ENCODE measurements at regions not wholly inside any gene's neighbourhood (a gene's known extent, or its start where the extent isn't known, plus 50 kb on each side); places are given as distances from the start of the nearest gene placed in this dataset.
A peak's percentile ranks its signal among the peaks of the same experiment; 100 is the strongest.
"Not testable (repeated sequence)": the region's sequence is repeated elsewhere in the genome, so short reads cannot be mapped to it uniquely, and the experiment has no call there.

DNA sequence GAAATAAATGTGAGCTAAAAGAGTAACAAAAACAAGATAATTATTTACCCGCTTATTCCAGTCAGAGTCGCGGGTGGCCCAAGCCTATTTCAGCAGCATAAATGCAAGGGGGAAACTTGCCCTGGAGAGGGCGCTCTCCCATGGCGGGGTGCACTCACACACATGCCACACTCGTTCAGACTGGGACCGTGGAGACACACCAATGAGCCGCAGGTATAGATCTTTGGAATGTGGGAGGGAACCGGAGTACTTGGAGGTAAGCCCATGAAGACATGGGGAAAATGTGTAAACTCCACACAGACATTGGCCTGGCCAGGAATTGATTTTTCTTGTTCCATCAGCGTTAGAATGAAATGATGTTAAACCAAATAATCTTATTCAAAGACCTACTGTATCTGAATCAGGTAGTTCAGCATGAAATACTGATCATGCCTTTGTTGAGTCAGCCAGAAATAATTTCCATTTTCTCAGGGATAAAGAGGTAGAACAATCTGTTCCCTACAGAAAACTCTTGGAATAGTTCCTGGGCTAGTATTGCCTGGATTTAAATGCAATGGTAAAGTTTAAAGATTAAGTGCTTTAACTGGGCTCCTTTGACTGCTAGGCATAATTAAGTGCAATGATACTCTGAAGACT, 191.5 kb downstream of the MCHR2 start:
- no peak for DNase-seq (ENCODE audit: low read depth)

- DNase-seq (ENCODE audit: low read depth) = no peak
Observed at GRCh38 chr6:99808992-99809391, 185.0 kb downstream of the MCHR2 start.

GRCh38 chr6:99810295-99810694, 183.7 kb downstream of the MCHR2 start:
- DNase-seq (ENCODE audit: low read depth) = no peak

GRCh38 chr6:99810942-99811620, 182.9 kb downstream of the MCHR2 start:
- no peak for DNase-seq (ENCODE audit: low read depth)

DNA sequence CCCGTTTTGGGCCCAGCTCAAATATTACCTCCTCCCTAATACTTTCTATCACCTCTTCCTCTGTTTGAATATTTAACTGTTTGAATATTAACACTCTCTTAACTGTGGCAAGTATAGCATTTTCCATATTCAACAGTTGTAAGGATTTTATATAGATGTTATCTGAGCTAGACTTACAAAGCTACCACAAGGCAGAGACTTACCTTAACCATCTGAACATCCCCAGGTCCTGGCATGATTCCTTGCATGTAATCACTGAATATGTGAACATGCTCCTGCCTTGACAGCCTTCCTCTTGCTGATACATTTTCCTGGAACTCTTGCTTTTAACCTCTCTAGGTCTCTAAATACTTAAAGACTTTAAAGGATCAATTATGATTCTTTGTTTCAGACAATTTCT, 182.4 kb downstream of the MCHR2 start:
- no peak for DNase-seq (ENCODE audit: low read depth)

- no peak for DNase-seq (ENCODE audit: low read depth)
Observed at GRCh38 chr6:99813565-99813964, 180.5 kb downstream of the MCHR2 start.

DNA sequence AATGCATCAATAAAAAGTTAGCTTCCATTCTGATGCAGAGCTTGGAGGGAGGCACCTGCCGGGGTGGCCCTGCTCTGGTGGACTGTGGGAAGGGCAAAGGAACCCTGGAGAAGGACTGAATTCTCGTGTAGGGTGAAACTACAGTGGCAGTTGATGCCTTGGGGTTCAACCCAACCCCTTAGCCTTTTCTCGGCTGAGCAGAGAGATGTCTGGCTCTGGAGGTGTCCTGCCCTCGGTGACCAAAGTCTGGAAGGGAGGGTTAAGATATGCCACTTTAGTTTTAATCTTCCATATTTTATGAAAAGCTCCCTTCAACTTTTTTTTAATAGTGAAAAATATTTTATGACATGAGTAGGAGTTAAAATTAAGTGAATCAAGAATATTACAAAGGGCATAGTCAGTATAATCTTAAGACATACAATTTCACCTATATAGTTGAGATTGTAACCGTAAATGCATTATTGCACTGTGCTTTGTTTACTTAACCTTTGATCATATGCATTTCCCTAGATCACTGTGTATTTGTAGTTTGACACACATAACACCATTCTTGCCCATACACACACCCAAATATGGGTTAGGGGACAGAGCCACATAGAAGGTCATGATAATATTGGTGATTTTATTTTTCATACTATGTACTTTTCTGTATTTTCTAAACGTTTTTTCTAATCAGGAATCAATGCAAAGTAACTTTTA, 179.6 kb downstream of the MCHR2 start:
- DNase-seq (ENCODE audit: low read depth) = no peak

- no peak for DNase-seq (ENCODE audit: low read depth)
Observed at GRCh38 chr6:99816795-99817194, 177.2 kb downstream of the MCHR2 start.

DNA sequence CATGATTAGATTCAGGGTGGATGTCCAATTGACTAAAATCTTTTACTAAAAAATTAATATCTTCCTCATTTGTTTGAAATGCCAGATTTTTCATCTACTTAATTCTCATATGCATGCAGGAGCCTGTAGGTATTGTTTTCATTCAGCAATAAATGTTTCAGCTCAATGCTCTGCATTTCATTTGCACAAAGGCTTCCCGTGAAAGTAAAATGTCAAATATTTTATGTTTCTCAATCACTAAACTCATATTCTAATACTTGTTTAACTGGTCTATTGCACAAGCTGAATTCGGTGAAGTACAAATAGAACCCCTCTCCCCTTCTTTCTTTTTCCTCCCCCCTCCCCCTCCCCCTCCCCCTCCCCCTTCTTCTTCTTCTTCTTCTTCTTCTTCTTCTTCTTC, 175.9 kb downstream of the MCHR2 start:
- DNase-seq (ENCODE audit: low read depth) = no peak

- no peak for DNase-seq (ENCODE audit: low read depth)
Observed at GRCh38 chr6:99819853-99820252, 174.2 kb downstream of the MCHR2 start.

GRCh38 chr6:99821164-99821563, 172.9 kb downstream of the MCHR2 start:
- no peak for DNase-seq (ENCODE audit: low read depth)

- DNase-seq (ENCODE audit: low read depth) = peak; percentile 38
Observed at GRCh38 chr6:99822741-99823512, 171.1 kb downstream of the MCHR2 start.

DNA sequence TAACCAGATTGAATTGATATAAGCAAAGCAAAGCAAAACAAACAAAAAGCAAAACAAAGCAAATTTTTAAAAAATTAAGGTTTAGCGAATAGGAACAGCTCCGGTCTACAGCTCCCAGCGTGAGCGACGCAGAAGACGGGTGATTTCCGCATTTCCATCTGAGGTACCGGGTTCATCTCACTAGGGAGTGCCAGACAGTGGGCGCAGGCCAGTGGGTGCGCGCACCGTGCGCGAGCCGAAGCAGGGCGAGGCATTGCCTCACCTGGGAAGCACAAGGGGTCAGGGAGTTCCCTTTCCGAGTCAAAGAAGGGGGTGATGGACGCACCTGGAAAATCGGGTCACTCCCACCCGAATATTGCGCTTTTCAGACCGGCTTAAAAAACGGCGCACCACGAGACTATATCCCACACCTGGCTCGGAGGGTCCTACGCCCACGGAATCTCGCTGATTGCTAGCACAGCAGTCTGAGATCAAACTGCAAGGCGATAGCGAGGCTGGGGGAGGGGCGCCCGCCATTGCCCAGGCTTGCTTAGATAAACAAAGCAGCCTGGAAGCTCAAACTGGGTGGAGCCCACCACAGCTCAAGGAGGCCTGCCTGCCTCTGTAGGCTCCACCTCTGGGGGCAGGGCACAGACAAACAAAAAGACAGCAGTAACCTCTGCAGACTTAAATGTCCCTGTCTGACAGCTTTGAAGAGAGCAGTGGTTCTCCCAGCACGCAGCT, 170.3 kb downstream of the MCHR2 start:
- DNase-seq (ENCODE audit: low read depth) = not testable (repeated sequence)

DNA sequence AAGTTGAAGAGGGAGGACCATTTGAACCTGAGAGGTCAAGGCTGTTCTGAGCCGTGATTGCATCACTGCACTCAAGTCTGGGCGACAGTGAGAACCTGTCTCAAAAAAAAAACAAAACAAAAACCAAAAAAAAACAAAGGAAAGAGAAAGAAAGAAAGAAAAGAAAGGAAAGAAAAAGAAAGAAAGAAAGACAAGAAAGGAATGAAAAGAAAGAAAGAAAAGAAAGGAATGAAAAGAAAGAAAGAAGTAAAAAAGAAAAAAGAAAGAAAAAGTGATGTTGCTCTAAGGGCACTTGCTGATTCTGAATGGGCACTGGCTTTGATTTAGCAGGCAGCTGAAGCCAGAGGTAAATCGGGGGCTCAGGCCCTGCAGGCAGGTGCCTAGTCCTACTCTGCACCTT, 161.0 kb downstream of the MCHR2 start:
- DNase-seq (ENCODE audit: low read depth) = no peak

DNA sequence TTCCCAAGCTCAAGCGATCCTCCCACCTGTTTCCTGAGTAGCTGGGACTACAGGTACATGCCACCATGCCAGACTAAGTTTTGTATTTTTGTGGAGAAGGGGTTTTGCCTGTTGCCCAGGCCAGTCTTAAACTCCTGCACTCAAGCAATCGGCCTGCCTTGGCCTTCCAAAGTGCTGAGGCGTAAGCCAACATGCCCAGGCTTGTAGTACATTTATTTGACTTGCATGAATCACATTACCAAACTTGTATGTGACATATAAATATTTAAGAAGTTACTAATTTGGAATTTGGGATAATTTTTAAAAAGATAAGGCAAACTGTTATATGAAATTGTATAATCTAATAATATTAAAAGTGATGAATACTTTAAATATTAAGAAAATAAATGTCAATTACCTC, 157.6 kb downstream of the MCHR2 start:
- peak; percentile 3 for DNase-seq (ENCODE audit: low read depth)

DNA sequence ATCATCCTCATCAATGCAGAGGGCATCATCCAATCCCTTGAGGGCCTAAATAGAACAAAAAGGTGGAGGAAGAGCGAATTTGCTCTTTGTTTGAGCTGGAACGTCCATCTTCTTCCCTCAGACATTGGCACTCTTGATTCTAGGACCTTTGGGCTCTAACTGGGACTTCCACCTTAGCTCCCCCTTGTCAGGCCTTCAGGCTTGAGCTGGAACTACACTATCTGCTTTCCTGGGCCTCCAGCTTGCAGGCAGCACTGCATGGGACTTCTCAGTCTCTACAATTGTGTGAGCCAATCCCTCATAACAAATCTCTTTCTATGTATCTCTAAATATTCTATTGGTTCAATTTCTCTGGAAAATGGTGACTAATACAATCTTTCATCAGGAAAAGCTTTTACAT, 155.4 kb downstream of the MCHR2 start:
- DNase-seq (ENCODE audit: low read depth) = no peak

DNA sequence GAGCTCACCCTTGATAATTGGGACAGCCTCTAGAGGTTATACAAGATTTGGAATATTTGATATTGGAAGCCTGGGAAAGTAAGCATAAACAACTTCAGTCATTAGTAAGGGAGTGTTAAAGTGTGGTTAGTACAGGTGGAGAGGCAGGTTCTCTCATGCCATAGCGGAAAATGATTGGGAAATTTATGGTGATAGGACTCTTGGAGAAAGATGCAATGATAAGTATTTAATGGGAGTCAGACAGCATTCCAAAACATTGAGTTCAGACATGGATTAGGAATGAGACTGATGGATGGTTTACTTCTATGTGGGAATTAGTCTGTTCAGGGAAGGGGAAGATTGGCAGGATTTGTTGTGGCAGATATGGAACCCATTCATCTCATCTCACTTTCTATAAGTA, 152.7 kb downstream of the MCHR2 start:
- DNase-seq (ENCODE audit: low read depth) = no peak

DNA sequence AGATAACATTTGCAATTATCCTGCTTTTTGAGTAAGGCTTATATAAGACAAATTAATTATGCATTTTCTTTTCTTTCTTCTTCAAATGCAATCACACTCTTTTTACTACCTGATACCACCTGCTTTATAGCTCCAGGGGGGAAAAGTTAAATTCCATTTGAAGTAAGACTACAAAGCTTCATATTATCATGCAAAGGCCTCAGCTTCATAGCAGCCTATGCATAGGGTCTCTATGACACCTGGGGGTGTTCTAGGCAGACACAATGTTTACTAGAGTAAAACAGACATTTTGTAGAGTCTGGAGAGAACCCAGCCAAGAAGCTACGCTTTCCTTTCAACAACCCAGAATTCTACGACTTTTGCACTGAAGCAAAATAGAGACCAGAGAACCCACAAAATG, 148.0 kb downstream of the MCHR2 start:
- DNase-seq (ENCODE audit: low read depth) = no peak

GRCh38 chr6:99850841-99851240, 143.2 kb downstream of the MCHR2 start:
- DNase-seq (ENCODE audit: low read depth) = no peak

GRCh38 chr6:99852031-99852430, 142.0 kb downstream of the MCHR2 start:
- no peak for DNase-seq (ENCODE audit: low read depth)

DNA sequence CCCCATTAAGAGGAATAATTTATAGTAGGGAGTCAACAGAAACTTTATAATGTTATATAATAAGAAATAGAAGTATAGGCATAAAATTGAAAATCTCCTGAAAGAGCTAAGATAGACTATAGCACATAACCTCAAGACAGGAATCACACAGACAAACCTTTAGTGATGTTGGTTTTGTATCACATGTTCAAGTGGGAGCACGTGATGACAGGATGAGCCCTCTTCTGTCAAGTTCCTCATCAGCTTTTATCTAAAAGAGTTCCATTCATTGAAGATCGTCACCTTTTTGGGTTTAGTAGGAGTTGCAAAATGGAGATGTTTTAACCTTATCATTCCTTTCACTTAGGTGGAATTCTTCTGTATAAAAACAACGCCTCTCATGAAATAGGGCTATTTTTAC, 127.0 kb downstream of the MCHR2 start:
- DNase-seq (ENCODE audit: low read depth) = no peak

- peak; percentile 5 for DNase-seq (ENCODE audit: low read depth)
Observed at GRCh38 chr6:99868074-99868702, 125.8 kb downstream of the MCHR2 start.
